Heart left ventricle (tissue), 13 donors: ENCODE measurements at regions not wholly inside any gene's neighbourhood (a gene's known extent, or its start where the extent isn't known, plus 50 kb on each side); places are given as distances from the start of the nearest gene placed in this dataset.

ENCODE experiments used
- CTCF ChIP-seq, 12 donors: fragments of 200-600 bp; sonication (generic) in 4 of 12; IDR thresholded peaks; one replicate each; pipeline versions ENCODE4 v1.5.0 to v1.8.0; 2018 to 2022; ENCODE audit warnings: antibody characterized with exemption in 12 of 12, mild to moderate bottlenecking in 5 of 12
- POLR2A ChIP-seq, 2 donors: fragments of 450-650 bp; IDR thresholded peaks; one replicate each; pipeline ENCODE4 v1.6.1; 2017; ENCODE audit warnings: antibody characterized with exemption in 2 of 2, mild to moderate bottlenecking in 2 of 2, moderate library complexity in 2 of 2
- donor health status: ischemic (EF 13 %, LVEDD 7.1; RV severe dilation, severe dysfunction).
- donor health status: DM: no; HTN: yes; CAD: no.
- donor health status: DM: no; HTN: no; CAD: no.
- donor health status: ischemic (EF 25% LVEDD 6.9; RV normal size, moderate dysfunction).
- donor health status: ischemic (EF 25% LVEDD 5.7; RV mildly dilated, moderate dysfunction).
- donor health status: ischemic (EF 35%, LVEDD 5.7; RV mildly dilated, moderate dysfunction).
- donor health status: nonischemic (EF 11% LVEDD 7.7; RV severe dilation, severe dysfunction).
- donor health status: DM: yes; HTN: yes; CAD: no.
- donor health status: PGD.
- donor health status: ischemic (EF 29% LVEDD 5.4; RV normal size, mild dysfunction).
- donor health status: nonischemic (EF 23%, LVEDD 6.1; RV moderate dilation, normal function).

DNA sequence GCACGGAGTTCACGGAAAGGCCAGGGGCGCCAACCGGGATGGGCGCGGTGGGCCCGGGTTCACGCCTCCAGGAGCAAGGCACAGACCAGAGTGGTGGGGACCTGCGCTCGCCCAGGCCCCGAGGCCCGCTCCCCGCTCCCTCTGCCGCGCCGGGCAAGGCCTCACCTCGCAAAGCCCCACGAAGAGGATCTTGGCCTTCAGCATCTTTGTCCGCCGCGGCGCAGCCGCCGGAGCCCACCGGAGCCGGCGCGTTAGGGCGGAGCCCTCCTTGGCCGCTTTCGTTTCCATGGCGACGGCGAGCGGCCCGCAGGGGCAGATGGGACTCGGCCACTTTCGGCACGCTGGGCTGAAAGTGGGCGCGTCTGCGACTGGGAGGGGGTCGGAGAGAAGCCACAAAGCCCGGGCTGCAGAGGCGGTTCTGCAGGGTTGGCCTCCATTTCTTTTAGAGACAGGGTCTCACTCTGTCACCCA lies 944.4 kb upstream of the ZNF722 start:
- TF ChIP-seq CTCF (IDR thresholded peaks at IDR 0.05) (no peak), POLR2A (IDR thresholded peaks at IDR 0.05) (no peak)
